GM18520 (cell line): ENCODE measurements at regions not wholly inside any gene's neighbourhood (a gene's known extent, or its start where the extent isn't known, plus 50 kb on each side); places are given as distances from the start of the nearest gene placed in this dataset.

Experiments
- ATAC-seq: cut with Tn5 transposase; IDR thresholded peaks from one replicate; pipeline ENCODE4 v1.9.1; 2021; ENCODE audit not compliant: unreplicated experiment

- ATAC-seq: no peak
Observed at GRCh38 chr18:40863801-40864200, 1091.2 kb upstream of the PIK3C3 start.

GRCh38 chr18:40860189-40860588 lies 1094.8 kb upstream of the PIK3C3 start:
- no peak for ATAC-seq

GRCh38 chr18:40855661-40856060 lies 1099.4 kb upstream of the PIK3C3 start:
- no peak for ATAC-seq

- no peak for ATAC-seq
Observed at GRCh38 chr18:40852406-40852805, 1102.6 kb upstream of the PIK3C3 start.

- no peak for ATAC-seq
Observed at GRCh38 chr18:40851014-40851429, 1104.0 kb upstream of the PIK3C3 start.

GRCh38 chr18:40849886-40850285 lies 1105.1 kb upstream of the PIK3C3 start:
- no peak for ATAC-seq

- ATAC-seq: no peak
Observed at GRCh38 chr18:40841467-40841866, 1113.6 kb upstream of the PIK3C3 start.

- no peak for ATAC-seq
Observed at GRCh38 chr18:40841063-40841462, 1114.0 kb upstream of the PIK3C3 start.

GRCh38 chr18:40832362-40832761 lies 1122.7 kb upstream of the PIK3C3 start:
- no peak for ATAC-seq

- no peak for ATAC-seq
Observed at GRCh38 chr18:40824291-40824690, 1130.7 kb upstream of the PIK3C3 start.

GRCh38 chr18:40821596-40822243 lies 1133.3 kb upstream of the PIK3C3 start:
- ATAC-seq: no peak

GRCh38 chr18:40812981-40813515 lies 1142.0 kb upstream of the PIK3C3 start:
- ATAC-seq: no peak

GRCh38 chr18:40810372-40810771 lies 1144.7 kb upstream of the PIK3C3 start:
- no peak for ATAC-seq

GRCh38 chr18:40789286-40789685 lies 1165.7 kb upstream of the PIK3C3 start:
- no peak for ATAC-seq

GRCh38 chr18:40782453-40783130 lies 1172.4 kb upstream of the PIK3C3 start:
- ATAC-seq: no peak

GRCh38 chr18:40769786-40770185 lies 1185.2 kb upstream of the PIK3C3 start:
- no peak for ATAC-seq

- ATAC-seq: no peak
Observed at GRCh38 chr18:40760251-40760650, 1194.8 kb upstream of the PIK3C3 start.

GRCh38 chr18:40754477-40754876 lies 1200.6 kb upstream of the PIK3C3 start:
- ATAC-seq: no peak

GRCh38 chr18:40752316-40752715 lies 1202.7 kb upstream of the PIK3C3 start:
- ATAC-seq: no peak

GRCh38 chr18:40751186-40751585 lies 1203.8 kb upstream of the PIK3C3 start:
- ATAC-seq: no peak

- no peak for ATAC-seq
Observed at GRCh38 chr18:40739029-40739428, 1216.0 kb upstream of the PIK3C3 start.

- no peak for ATAC-seq
Observed at GRCh38 chr18:40738321-40738880, 1216.6 kb upstream of the PIK3C3 start.
